GM19463 (cell line): ENCODE measurements at regions not wholly inside any gene's neighbourhood (a gene's known extent, or its start where the extent isn't known, plus 50 kb on each side); places are given as distances from the start of the nearest gene placed in this dataset.

Experiments used
- ATAC-seq: cut with Tn5 transposase; IDR thresholded peaks from one replicate; pipeline ENCODE4 v1.9.1; 2021; ENCODE audit warnings: mild to moderate bottlenecking, moderate library complexity; ENCODE audit not compliant: unreplicated experiment

DNA sequence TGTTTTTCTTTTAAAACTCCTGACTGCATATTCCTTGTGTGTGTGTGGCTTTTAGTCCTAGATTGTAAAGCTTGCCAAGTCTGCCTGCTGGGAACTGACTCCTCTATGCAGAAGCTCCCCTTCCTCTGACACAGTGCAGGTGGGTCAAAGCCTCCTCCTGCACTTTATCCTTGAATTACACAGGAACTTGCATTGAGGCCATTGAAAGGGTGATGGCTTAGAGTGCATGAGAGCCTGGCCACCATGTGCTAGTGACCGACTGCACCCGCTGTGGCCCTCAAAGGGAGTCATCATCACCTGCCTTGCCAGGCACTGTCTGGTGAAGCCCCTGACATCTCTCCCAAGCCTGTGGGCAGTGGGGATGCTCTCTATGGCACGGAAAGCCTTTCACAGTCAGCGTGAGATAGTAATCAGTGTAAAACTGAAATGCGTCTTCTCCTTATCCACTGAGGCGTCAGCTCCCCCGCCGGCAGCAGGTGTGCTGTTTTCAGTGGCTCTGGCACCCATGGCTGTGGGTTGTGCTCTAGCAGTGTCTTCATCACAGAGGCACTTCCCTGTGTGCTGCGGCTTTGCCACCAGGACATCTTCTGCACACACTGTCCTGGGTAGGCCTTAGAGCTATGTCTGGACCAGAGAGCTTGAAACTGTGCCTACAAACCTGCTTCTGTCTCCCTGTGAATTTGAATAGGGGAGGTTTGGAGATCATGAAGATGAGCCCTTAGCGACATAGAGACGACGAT is 87.9 kb downstream of the THBS2 start:
- no peak for ATAC-seq

DNA sequence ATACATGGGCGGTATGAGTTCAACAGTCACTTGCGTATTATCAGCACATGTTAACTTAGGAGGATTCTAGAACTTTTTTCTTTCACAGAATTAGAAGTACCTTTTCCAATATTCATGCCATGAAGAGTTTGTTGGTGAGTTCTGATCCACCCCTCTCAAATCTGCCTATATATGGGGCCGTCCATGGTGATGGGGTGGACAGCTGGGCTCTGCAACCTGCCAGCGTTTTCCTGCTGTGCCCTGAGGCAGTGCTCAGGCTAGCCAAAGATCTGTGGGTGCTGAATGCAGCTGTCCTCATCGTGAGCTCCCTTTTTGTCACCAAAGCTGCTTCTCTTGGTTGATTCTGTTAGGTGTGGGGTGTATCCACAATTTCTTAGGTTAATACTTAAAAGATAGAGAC is 88.7 kb downstream of the THBS2 start:
- no peak for ATAC-seq

- ATAC-seq: no peak
Observed at GRCh38 chr6:169164451-169164850, 89.2 kb downstream of the THBS2 start.

- ATAC-seq: no peak
Observed at GRCh38 chr6:169163411-169163901, 90.2 kb downstream of the THBS2 start.

GRCh38 chr6:169162752-169163407 is 90.8 kb downstream of the THBS2 start:
- no peak for ATAC-seq

DNA sequence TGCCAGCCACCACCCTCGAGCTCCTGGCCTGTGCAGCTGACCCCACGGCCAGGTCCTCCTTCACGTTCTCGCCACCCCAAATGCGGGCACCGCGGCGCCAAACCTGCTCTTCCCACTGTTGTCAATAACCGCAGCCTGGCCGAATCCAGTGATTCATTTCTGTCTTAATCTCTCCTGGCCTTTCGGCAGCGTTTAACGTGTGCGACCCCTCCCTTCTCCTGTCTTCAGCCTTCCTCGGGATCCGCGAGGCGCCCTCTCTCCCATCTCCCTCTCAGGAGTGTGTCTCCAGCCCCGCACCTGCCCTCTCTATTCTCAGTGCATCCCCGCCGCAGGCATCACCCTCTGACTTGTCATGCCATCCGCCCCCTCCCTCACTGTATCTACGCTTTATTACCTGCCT is 91.4 kb downstream of the THBS2 start:
- ATAC-seq: no peak

DNA sequence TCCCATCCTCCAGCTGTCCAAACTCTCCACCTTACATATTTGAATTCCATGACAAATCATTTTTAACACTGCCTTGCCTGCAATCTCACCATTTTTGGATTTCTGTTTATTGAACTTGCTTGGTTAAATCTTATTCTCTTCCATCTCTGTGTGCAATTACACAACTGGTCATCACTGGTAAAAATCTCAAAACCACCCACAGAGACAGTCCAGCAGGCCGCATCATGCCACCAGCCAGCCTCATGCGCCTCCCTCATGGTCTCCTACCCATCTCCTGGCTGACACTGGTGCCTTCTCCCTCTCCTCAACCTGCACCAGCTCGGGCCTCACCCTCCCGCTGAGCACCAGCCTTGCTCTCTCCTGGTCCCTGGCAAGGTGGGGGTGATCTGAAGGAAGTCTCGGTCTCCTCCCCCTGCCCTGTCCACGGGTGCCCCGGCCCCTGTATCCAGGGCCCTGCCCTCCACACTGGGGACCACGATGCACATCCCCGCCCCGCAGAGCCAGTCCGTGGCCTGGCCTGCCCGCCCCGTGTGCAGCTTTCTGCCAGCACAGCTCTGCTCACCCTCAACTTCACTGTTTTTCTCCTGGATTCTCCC is 92.0 kb downstream of the THBS2 start:
- ATAC-seq: no peak

GRCh38 chr6:169160855-169161560 is 92.6 kb downstream of the THBS2 start:
- no peak for ATAC-seq

DNA sequence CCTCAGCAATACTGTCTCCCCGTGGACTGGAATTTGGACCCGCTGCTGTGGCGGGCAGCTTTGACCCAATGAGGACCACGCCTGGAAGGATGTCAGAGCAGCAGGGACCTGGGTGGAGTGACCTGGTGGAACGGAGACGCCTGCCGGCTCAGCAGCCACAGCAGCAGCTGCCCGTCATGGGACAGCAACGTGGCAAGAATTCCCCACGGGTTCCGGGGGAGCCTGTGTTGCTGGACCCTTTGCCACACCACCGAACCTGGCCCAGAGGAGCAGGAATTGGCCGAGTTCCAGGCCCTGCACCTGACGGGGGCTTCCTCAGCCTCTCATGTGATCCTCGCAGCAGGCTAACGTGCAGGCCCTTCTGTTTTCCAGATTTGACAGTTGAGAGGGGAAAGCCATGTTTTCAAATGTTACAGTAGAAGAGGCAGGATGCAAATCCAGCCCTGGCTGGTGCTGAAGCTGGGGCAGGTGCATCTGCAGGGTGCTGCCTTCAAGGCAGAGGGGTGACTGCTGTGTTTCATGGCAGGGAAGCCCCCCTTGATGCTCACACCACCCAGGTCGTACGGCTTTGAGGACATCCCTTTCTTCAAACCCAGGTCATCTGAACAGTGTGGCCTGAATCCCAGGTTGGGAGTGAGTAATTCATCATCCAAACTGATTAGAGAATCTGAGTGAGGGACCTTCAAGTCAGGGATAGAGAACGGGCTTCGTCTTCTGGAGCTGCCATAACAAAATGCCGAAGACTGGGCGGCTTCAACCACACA is 93.4 kb downstream of the THBS2 start:
- no peak for ATAC-seq

DNA sequence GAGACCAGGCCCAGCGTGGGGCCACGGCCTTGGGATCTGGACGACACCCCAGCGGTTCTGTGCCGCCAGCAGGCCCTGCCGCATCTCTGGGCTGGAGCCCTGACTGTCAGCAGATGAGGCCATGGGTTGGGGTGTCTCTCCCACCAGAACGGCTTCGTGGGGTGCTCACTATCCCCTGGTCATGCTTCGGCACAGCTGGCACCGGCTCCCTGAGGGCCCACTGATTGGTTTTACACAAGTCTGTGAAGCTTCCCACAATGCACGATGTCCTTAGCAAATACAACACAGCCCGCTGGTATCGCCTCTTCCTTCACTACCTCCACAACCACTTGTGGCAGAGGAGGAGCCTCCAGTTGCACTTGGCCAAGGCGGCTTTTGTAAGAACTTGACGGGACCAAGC is 94.3 kb downstream of the THBS2 start:
- ATAC-seq: no peak

GRCh38 chr6:169158691-169159090 is 95.0 kb downstream of the THBS2 start:
- no peak for ATAC-seq

DNA sequence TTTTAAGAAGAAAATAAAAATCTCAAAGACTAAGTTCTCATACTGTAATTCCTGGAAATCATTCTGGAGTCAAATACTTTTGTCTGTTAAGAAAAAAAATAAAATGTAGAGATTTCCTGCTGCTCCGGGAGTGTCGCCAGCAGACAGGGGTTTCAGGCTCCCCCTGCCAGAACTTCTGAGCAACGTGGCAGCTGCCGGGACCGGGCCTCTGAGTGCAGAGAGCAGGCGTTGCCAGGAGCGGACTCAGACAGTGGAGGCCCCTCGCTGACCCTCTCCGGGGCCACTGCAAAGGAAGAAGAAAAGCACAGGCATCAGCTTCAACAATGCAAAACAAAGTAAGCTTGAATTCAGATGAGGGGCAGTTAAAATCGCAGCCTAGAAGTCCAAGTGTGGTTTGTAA is 95.5 kb downstream of the THBS2 start:
- ATAC-seq: no peak

DNA sequence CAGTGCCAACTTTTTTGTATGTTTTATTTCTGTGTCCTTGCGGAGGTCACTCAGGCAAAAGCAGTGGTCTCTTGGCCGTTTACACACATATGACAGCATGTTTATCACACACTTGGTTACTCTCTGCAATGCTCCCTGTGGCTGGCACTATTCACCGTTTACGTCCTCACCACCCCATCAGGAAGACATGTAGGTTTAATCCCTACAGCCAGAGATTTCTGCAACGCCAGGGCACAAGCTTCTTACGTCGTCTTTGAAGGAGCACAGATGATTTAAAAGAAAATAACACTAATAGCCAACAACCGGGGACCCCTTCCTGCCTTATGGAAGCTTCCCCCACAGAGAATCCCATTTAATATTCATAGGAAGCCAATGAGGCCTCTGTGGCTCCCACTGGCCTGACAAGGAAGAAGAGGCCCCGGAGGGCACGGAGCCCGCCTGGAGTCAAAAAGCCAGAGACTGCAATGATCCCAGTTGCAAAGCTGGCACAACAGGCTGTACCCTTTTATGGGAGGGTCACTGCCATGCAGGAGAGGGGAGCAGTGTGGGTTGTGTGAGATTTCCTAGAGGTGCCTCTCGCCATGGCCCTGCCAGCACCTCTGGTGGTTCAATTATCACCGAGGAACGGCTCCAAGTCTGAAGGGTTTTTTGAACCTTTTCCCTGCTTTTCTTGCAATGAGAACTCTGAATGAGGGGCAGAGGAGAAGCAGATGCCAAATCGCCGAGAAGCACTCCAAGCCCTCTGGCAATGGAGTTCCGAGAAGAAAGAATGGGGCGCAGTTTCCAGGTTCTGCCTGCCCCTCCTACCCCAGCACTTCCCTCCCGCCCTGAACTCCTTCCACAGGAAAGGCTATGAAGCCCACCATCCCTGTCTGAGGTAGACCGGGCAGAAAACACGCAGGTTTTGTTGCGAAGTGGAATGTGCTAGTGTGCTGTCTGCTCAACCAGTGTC is 96.2 kb downstream of the THBS2 start:
- no peak for ATAC-seq

- ATAC-seq: no peak
Observed at GRCh38 chr6:169156793-169157147, 96.9 kb downstream of the THBS2 start.

DNA sequence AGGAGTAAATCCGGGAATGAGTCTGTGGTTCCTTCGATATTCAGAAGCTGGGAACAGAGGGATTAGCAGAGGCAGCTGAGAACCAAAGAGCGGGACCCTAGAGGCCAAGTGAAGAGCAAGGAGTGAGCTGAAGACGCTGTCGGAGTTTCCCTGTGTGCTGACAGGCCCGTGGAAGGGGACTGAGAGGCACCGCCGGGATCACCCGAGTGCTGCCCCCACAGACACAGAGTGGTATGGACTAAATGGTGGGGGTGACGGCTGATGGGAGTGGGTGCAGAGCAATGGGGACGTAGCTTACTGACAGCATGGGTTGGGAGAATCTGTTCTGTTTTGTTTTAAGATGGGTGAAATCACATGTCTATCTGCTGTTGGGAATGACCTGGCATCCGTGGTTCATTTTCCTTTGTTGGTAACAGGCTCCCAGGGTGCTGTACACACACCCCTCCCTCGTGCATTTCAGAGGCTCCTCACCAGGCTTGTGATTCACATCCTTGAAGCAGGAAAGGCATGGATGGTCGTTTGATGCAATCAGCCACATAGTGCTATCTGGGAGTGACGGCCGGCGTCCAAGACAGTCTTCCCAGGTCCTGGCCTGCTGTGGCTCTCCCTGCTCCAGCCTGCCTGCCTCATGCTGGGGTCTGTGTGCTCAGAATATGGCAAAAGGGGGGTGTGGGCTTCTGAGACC is 97.4 kb downstream of the THBS2 start:
- ATAC-seq: no peak

DNA sequence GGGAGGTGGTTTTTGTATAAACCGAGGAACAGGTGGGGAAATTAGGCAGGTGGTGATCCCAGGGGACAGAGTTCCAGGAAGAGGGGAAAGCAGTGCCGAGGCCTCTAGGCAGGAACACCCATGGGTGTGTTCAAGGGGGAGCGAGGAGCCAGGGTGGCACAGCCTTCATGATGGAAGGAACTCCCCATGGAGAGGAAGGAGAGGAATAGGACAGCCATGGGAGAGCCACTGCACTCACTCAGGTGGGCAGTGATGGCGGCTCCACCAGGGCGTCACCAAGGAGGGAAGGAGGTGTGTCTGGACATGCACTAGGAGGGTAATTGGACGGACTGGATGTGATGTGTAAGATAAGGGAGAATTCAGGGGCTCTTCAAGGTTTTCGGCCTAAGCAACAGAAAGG is 98.2 kb downstream of the THBS2 start:
- ATAC-seq: no peak

DNA sequence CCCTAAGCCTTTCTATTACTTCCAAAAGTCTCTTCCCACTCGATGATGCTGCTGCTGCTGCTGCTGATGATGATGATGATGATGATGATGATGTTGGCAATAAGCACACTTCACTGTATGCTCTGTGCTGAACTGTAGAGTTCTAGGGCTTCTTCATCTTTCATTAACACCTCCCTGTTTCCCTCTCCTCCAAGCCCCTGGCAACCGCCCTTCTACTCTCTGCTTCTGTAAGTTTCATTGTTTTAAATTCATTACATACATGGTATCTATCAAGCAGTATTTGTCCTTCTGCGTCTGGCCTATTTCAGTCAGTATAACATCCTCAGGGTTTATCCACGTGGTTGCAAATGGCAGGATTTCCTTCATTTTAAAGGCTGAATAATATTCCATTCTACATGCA is 100.2 kb downstream of the THBS2 start:
- no peak for ATAC-seq

DNA sequence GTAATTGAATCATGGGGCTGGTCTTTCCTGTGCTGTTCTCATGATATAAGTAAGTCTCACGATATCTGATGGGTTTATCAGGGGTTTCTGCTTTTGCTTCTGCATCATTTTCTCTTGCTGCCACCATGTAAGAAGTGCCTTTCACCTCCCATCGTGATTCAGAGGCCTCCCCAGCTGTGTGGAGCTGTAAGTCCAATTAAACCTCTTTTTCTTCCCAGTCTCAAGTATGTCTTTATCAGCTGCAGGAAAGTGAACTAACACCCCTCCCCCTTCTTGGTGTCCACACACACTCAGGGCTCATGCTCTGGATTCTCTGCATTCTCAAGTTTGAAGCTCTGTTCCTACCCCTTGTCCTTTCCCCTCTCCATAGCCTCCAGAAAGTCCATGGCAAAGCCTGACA is 107.1 kb downstream of the THBS2 start:
- no peak for ATAC-seq

DNA sequence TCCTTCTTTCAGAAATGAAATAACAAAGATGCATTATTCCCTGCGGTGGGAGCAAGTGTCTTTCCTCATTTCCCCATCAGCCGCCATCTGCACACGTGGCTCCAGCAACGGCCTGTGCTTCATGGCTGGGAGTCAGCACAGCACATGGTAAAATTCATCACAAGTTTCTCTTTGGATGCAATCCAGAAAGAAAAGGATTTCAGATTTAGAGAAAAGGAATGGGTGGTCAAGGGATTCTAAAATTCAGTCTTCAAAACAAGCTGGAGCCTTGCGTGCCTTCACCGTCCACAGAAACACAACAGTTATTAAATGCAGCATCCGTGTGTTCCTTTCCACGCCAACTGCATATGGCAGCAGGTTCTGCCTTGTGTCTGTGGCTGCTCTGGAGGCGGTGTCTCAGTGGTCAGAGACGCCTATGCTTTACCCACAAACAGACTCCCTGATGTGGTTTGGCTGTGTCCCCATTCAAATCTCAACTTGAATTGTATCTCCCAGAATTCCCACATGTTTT is 107.6 kb downstream of the THBS2 start:
- no peak for ATAC-seq
